SU-DHL-6 (cell line): ENCODE measurements at regions not wholly inside any gene's neighbourhood (a gene's known extent, or its start where the extent isn't known, plus 50 kb on each side); places are given as distances from the start of the nearest gene placed in this dataset.

Source experiments
- EZH2phosphoT487 ChIP-seq: fragments of 200-600 bp; sonication (generic), shearing (Covaris generic); conservative IDR thresholded peaks from 2 replicates; pipeline ENCODE4 v1.6.1; 2018; ENCODE audit warnings: mild to moderate bottlenecking, antibody characterized with exemption, low read length, moderate library complexity, mixed read lengths
- TF ChIP-seq, protein P1 (sequence below): fragments of 200-600 bp; sonication (generic); IDR thresholded peaks from one replicate; pipeline ENCODE4 v1.5.1; 2017; ENCODE audit warnings: antibody characterized with exemption, mild to moderate bottlenecking, low read length, moderate library complexity; ENCODE audit not compliant: insufficient read depth, poor library complexity, severe bottlenecking

DNA sequence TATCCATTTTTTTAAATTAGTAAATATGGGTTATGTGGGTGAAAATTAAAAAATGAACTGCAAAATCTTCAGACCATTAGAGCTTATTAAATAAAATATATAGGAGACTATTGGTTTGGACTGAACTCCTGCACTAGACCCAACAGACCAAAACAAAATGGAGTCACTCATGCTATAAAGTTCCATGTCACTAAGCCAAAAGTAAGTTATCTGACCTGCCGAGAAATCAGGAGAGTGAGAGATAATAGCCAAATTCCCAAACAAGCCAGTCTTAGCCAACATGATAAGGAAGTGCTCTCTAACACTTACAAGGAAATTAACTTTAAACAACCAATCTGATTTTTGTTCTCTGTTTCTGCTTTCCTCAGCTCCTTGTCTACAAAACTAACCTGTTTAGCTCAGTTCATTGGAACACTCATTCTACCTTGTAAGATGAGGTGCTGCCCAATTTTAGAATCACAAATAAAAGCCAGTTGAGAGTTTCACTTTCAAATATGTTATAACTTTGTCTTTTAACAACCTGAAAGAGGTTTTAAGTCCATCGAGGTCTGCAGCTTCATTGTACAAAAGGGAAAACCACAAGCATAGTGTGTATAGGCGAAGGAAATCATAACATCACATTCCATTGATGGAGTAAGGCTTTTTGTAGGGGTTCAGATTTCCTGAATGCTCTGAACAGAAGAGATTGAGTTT lies 220.5 kb downstream of the TENT5A start:
- TF ChIP-seq, protein P1, sequence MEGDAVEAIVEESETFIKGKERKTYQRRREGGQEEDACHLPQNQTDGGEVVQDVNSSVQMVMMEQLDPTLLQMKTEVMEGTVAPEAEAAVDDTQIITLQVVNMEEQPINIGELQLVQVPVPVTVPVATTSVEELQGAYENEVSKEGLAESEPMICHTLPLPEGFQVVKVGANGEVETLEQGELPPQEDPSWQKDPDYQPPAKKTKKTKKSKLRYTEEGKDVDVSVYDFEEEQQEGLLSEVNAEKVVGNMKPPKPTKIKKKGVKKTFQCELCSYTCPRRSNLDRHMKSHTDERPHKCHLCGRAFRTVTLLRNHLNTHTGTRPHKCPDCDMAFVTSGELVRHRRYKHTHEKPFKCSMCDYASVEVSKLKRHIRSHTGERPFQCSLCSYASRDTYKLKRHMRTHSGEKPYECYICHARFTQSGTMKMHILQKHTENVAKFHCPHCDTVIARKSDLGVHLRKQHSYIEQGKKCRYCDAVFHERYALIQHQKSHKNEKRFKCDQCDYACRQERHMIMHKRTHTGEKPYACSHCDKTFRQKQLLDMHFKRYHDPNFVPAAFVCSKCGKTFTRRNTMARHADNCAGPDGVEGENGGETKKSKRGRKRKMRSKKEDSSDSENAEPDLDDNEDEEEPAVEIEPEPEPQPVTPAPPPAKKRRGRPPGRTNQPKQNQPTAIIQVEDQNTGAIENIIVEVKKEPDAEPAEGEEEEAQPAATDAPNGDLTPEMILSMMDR: no peak
- TF ChIP-seq EZH2phosphoT487: no peak
